Mammary epithelial cell (primary cell): ENCODE measurements at regions not wholly inside any gene's neighbourhood (a gene's known extent, or its start where the extent isn't known, plus 50 kb on each side); places are given as distances from the start of the nearest gene placed in this dataset.

Experiments used
- CTCF ChIP-seq, 2 donors: IDR thresholded peaks in 1 of 2; conservative IDR thresholded peaks in 1 of 2; 2 replicates each; pipeline ENCODE4 v1.5.1; 2011 to 2012; ENCODE audit warnings: inconsistent platforms in 2 of 2, low read length in 2 of 2, mild to moderate bottlenecking in 2 of 2, control low read depth in 1 of 2, low read depth in 1 of 2; ENCODE audit not compliant: insufficient read depth in 1 of 2; ENCODE audit errors: extremely low read depth in 1 of 2
- EZH2 ChIP-seq: IDR thresholded peaks from 2 replicates; pipeline ENCODE4 v1.6.1; 2012; ENCODE audit warnings: low read length, inconsistent platforms, borderline replicate concordance

DNA sequence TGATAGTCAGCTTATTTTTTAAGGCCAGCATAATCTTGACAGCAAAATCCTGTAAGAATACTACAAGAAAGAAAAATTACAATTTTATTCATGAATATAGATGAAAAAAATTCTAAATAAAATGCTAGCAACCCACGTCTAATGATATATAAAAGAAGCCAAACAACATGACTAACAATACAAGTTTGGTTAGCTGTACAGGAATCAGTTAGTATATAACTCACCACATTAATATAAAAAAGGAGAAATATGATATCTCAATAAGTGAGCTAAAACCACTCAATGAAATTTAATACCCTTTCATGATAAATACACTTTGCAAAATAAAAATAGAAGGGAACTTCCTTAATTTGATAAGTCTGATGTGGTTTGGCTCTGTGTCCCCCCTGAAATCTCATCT, 139.7 kb upstream of the MAN2A1 start:
- TF ChIP-seq EZH2 (no peak), CTCF (conservative IDR thresholded peaks at IDR 0.05 in 1 of 2, IDR thresholded peaks at IDR 0.05 in 1 of 2; ENCODE audit: extremely low read depth in 1 of 2, insufficient read depth in 1 of 2, low read depth in 1 of 2, low read length in 2 of 2) (no peak)
